Dermis microvascular lymphatic vessel endothelial cell (primary cell): ENCODE measurements at regions not wholly inside any gene's neighbourhood (a gene's known extent, or its start where the extent isn't known, plus 50 kb on each side); places are given as distances from the start of the nearest gene placed in this dataset.
"Not testable (repeated sequence)": the region's sequence is repeated elsewhere in the genome, so short reads cannot be mapped to it uniquely, and the experiment has no call there.

Experiments
- DNase-seq, 2 donors: peaks; one replicate each; pipeline versions ENCODE4 v3.0.0 to v3.0.0-alpha.2; 2010; ENCODE audit warnings: low read depth in 2 of 2

DNA sequence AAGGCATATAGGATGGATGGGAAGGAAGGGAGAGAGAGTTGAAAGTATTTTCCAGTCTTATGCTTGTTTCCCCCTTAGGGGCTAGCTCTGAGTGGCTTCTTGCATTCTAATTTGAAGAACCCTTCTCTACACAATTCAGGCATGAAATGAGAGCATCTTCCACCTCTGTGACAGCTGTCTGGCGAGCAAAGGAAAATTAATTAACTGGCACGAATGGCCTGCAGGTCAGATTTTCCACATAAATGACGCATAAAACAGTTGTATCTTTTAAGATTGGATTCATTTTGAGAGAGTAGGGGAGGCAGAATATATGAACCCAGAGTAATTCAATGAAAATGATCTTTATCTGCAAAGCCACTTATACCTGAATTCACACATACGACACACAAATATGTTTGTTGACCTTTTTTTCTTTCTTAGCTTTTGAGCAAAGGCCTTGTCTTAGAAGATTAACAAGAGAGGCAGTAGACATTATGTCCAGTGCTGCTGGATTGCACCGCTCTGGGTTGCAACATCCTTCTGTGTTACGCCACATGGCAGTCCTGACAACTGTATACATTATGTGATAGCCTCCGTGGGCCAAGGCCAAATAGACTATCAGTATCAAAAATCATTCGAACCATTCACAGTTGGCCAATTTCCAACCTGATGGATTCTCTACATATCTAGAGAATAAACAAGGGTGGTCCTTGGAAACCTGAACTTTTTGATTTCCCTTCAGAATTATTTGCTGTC is 173.0 kb upstream of the GOT2 start:
- no peak for DNase-seq

- no peak for DNase-seq
Measured at GRCh38 chr16:58904291-58904690, 170.2 kb upstream of the GOT2 start.

DNA sequence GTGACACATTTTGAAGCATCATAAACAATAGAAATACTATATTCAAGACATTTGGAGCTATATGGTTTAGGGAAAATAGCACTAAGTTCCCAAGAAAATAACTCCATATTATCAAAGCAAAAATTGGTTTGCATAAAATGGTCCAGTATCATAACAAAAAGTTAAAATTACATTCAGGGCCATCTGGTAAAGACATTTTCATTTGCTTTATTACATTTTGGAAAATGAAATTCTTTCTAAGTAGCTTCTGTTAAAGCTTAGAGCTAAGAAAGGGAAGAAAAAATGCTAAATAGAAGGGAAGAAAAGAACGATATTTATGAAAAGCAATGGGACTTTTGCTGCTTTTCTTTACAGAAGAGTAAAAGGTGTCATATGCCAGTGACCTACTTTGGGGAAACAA is 155.4 kb upstream of the GOT2 start:
- no peak for DNase-seq

DNA sequence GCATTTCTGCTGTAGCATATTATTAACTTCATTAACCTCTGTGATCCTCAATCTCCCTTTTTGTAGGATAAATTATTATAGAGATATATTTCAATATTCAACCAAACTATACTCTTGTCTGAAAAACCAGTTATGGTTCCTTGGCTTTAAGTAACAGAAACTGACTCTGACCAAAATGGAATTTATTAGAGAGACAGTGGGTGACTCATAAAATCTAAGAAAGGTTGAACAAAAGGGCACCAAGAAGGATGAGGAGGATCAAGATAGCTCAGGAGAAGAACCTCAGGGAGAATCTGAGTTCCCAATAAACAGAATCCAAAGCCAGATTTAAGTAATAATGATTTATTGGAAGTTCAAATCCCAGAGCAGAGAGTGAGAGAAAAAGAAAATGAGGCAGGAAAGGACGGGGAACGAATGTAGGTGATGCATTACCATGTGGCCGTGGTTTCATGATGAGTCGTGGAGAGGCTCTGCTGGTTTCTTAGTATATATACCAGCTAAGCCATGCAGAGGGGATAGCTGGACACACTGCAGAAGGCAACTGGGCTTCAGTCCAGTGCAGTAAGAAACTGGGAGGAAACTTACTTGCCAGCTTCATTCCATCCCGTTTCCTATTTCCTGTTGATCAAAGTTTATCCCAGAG is 151.5 kb upstream of the GOT2 start:
- no peak for DNase-seq

DNA sequence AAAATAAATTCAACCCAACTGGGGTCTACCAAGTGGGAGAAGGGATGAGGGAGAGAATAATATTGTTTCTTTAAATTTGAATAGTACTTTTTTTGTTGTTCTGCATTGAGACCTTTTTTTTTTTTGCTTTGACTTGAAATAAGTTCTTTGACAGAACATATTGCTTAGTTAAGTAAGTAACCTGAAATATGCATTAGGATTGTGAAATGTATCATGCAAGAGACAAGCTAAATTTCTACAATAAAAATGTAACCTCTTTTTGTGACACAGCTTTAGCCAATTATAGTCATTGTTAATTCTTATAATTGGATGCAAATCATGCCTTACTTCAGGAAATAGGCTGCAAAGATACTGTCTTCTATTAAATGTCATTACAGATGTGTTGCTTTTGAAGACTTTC is 150.0 kb upstream of the GOT2 start:
- DNase-seq, result no peak

DNA sequence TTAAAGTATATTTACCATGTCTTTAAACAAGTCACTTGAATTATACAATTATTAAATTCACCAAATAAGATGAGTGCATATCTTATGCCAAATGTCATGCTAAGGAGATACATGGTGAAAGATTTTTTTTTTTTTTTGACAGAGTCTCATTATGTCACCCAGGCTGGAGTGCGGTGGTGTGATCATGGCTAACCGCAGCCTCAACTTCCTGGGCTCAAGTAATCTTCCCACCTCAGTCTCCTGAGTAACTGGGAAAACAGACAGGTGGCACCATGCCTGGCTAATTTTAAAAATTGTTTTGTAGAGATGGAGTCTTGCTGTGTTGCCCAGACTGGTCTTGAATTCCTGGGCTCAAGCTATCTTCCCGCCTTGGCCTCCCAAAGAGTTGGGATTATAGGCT is 149.0 kb upstream of the GOT2 start:
- DNase-seq, result no peak

DNA sequence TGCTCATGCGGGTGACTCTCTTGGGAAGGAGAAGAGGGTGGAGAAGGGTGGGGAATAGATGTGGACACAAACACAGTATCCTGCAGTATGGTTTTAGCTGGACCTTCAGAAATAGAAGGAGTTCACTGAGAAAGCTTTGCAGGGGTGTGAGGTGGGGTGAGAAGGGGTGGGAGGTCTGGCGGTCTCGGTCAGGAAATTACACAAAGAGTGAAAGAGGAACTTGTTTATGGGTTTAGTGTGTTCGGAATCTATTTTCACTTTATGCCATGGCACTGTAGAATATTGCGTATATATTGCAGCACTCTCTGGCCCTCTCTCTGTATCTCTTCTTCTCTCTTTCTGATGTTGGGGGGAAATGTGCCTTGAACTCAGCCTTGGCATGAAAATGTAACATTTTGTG is 148.2 kb upstream of the GOT2 start:
- DNase-seq, result no peak

GRCh38 chr16:58878641-58879040 is 144.5 kb upstream of the GOT2 start:
- DNase-seq, result not testable (repeated sequence)

- no peak for DNase-seq
Measured at GRCh38 chr16:58866935-58867334, 132.8 kb upstream of the GOT2 start.

- DNase-seq, result no peak
Measured at GRCh38 chr16:58863761-58864160, 129.6 kb upstream of the GOT2 start.

- no peak for DNase-seq
Measured at GRCh38 chr16:58863042-58863441, 128.9 kb upstream of the GOT2 start.

- DNase-seq, result no peak
Measured at GRCh38 chr16:58862334-58863021, 128.4 kb upstream of the GOT2 start.

DNA sequence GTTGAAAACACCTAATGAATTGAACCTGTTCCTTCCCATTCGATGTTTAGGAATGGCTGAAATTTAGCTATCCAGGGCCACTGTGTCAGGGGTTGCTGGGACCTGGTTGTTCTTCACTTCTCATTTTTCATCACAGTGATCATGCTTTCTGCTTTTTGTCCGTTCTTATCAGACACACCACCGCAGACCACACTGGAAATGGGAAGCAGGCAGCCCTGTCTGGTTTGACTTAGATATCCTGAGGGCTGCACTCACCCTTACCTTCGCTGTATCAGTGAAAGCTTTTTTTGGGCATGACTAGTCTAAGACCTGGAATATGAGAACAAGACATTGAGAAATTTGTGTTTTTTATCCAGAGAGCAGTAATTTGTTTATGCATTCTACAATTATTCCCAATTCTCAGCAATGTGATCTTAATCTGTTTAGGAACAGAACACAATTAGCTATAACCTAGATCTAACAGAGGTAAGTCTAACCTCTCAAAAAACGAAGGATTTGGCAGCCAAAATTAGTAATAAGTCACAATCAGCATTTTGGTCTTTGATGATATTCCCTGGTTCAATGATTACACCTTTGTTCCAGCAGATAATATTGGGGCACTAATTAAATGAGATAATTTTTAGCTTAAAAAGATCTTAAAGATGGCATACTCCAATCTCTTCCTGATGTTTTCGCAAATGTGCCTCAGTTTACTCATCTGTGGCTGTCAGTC is 126.0 kb upstream of the GOT2 start:
- no peak for DNase-seq

GRCh38 chr16:58858577-58858976 is 124.5 kb upstream of the GOT2 start:
- DNase-seq, result not testable (repeated sequence)

DNA sequence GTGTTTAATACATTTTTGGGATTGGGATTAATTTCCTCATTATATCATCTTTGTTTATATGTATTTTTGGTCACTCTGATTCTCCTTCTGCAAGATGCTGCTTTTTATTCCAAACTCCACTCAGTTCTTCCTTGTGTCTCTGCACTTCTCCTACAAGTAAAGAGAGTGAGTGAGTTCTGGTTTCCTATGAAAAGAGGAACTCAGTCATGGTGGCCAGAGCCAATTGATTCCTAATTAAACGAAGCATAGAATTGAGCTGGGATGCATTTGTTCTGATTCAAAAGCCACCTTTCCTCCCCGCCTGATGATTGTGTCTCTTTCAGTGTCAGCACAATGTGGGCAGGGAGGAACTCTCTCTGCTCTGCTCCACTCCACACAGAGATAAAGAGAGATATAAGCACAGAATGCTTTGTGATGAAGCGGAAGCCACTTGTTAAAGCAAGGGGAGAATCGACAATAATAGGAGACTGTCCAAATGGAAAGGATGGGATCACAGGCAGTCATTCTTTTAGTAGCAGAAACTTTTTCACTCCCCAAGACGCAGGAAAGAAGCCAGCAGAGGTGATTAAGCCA is 121.3 kb upstream of the GOT2 start:
- DNase-seq, result no peak

GRCh38 chr16:58853854-58854791 is 120.0 kb upstream of the GOT2 start:
- DNase-seq, result no peak

- DNase-seq, result no peak
Measured at GRCh38 chr16:58850678-58851020, 116.5 kb upstream of the GOT2 start.

DNA sequence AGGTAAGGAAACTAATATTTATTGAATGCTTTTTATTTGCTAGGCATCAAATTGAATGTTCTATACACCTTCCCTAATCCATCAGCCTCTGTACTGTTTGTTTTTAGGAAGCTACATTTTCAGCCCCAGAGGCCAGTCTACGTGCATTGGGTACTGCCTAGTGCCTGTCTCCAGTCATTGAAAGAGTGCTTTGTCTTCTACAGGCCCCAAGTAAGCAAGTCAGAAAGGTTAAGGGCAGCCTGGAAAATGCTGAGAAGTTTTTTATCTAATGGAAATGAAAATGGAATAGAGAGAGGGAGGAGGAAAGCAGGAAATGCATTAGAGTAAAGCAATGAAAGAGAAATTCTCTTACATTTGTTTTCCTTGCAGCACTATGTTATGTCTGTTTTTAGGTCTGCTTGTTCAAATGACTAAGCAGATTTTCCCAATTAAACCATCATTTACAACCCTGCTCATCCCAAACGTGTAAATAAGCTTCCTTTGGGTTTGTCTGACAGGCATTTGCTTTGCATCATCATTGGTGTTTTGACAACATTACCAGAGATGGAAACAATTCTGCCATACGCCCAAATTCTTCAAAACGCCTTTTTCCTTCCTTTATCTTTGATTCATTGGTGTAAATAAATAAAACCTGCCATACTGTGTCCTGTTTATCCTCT is 116.0 kb upstream of the GOT2 start:
- DNase-seq, result no peak

DNA sequence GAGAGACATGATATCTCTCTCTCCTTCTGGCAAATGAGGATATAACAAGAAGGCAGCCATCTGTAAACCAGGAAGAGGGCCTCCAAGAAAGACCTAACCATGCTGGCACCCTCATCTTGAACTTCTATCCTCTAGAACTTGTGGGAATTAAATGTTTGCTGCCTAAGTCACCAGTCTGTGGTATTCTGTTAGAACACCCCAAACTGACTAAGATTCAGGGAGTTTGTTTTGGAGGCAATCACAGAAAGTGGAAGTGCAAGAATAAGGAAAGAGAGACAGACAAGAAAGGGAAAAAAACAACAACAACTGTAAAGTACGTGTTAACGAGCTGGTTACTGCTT is 114.5 kb upstream of the GOT2 start:
- no peak for DNase-seq

DNA sequence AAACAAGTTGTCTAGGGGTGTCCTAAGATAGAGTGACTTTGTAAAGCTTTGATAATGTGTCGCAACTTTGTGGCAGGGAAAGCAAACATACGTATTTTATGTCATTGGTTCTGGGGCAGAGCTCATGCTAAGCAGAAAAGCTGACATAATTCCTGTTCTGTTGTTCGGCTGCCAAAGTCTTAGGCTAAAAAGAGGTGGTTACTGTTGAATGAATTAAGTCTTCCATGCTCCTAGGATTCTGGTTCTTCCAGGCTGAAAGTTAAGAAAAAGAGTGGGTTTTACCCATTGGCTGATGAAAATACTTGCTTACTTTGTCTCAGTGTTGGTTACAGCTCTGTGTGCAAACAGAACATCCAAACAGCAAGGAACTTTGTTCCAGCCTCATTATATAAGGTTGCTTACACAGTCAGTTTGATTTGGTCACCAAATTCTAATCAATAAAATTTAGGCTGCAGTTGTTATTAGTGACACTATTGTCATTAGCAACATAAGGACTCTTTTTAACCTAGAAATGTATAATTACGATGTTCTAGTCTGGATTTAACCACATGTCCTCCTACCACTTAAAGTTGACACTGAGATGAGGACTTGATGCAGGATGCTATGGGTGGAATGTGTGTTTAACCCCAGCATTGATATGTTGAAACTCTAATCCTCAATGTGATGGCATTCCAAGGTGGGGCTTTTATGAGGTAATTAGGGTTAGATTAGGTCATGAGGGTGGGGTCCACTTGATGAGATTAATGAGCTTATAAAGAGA is 114.0 kb upstream of the GOT2 start:
- no peak for DNase-seq
